Mesenchymal stem cell (in vitro differentiated cells and primary cell): ENCODE measurements at regions not wholly inside any gene's neighbourhood (a gene's known extent, or its start where the extent isn't known, plus 50 kb on each side); places are given as distances from the start of the nearest gene placed in this dataset.

Experiments used
- DNase-seq: peaks from one replicate; pipeline ENCODE4 v3.0.0-alpha.2; 2013
- H2AFZ ChIP-seq: one replicate; pipeline ENCODE4 v1.6.1; 2013; ENCODE audit warnings: low read depth, mild to moderate bottlenecking, control low read depth, inconsistent platforms, low read length, moderate library complexity
- H2AK5ac ChIP-seq: 2 replicates; pipeline ENCODE4 v1.6.1; 2013; ENCODE audit warnings: low read length, moderate library complexity, mild to moderate bottlenecking, inconsistent platforms; ENCODE audit not compliant: severe bottlenecking
- H2BK120ac ChIP-seq: one replicate; pipeline ENCODE4 v1.6.1; 2013; ENCODE audit warnings: low read depth, mild to moderate bottlenecking, inconsistent platforms, low read length, moderate library complexity
- H2BK12ac ChIP-seq, 2 experiments: one replicate each; pipeline ENCODE4 v1.6.1; 2013; ENCODE audit warnings: inconsistent platforms in 2 of 2, low read length in 2 of 2, mild to moderate bottlenecking in 2 of 2, moderate library complexity in 2 of 2, control low read depth in 1 of 2
- H2BK15ac ChIP-seq: one replicate; pipeline ENCODE4 v1.6.1; 2013; ENCODE audit warnings: mild to moderate bottlenecking, low read depth, inconsistent platforms; ENCODE audit not compliant: poor library complexity, severe bottlenecking
- H2BK5ac ChIP-seq: 2 replicates; pipeline ENCODE4 v1.6.1; 2013; ENCODE audit warnings: low read depth, mild to moderate bottlenecking, low read length, control low read depth, inconsistent platforms; ENCODE audit not compliant: poor library complexity, severe bottlenecking
- H3K14ac ChIP-seq, 2 experiments: one replicate each; pipeline ENCODE4 v1.6.1; 2013; ENCODE audit warnings: inconsistent platforms in 2 of 2, low read length in 2 of 2, control low read depth in 1 of 2, mild to moderate bottlenecking in 1 of 2, moderate library complexity in 1 of 2
- H3K18ac ChIP-seq, 2 experiments: one replicate each; pipeline ENCODE4 v1.6.1; 2013; ENCODE audit warnings: inconsistent platforms in 2 of 2, low read length in 2 of 2, control low read depth in 1 of 2, low read depth in 1 of 2, mild to moderate bottlenecking in 1 of 2
- H3K23ac ChIP-seq, 2 experiments: one replicate each; pipeline ENCODE4 v1.6.1; 2013; ENCODE audit warnings: inconsistent platforms in 2 of 2, low read length in 2 of 2, mild to moderate bottlenecking in 2 of 2, moderate library complexity in 2 of 2, control low read depth in 1 of 2
- H3K27ac ChIP-seq: 2 replicates; pipeline ENCODE4 v1.5.1; 2013; ENCODE audit warnings: mild to moderate bottlenecking, moderate library complexity, low read length, control low read depth, inconsistent platforms; ENCODE audit not compliant: poor library complexity, severe bottlenecking
- H3K27me3 ChIP-seq, 2 experiments: 2 replicates each; pipeline versions ENCODE4 v1.6.1 to v1.7.0; 2013; ENCODE audit warnings: low read length in 2 of 2, mild to moderate bottlenecking in 2 of 2, moderate library complexity in 2 of 2, control low read depth in 1 of 2, inconsistent platforms in 1 of 2; ENCODE audit not compliant: control insufficient read depth in 1 of 2, insufficient read depth in 1 of 2
- H3K36me3 ChIP-seq, 2 experiments: 2 replicates each; pipeline versions ENCODE4 v1.6.1 to v1.7.0; 2013; ENCODE audit warnings: low read length in 2 of 2, control low read depth in 1 of 2, inconsistent platforms in 1 of 2, low read depth in 1 of 2, mild to moderate bottlenecking in 1 of 2; ENCODE audit not compliant: insufficient read depth in 2 of 2, control insufficient read depth in 1 of 2
- H3K4ac ChIP-seq, 2 experiments: one replicate each; pipeline ENCODE4 v1.6.1; 2013; ENCODE audit warnings: inconsistent platforms in 2 of 2, low read length in 2 of 2, mild to moderate bottlenecking in 2 of 2, moderate library complexity in 2 of 2, control low read depth in 1 of 2, low read depth in 1 of 2
- H3K4me1 ChIP-seq: 2 replicates; pipeline ENCODE4 v1.6.1; 2013; ENCODE audit warnings: low read depth, low read length, control low read depth; ENCODE audit not compliant: control insufficient read depth, insufficient read depth
- H3K4me2 ChIP-seq: 2 replicates; pipeline ENCODE4 v1.6.1; 2013; ENCODE audit warnings: low read length, mild to moderate bottlenecking, inconsistent platforms; ENCODE audit not compliant: poor library complexity, severe bottlenecking
- H3K4me3 ChIP-seq, 2 experiments: 2 replicates each; pipeline versions ENCODE4 v1.5.1 to v1.7.0; 2013; ENCODE audit warnings: low read length in 2 of 2, mild to moderate bottlenecking in 2 of 2, control low read depth in 1 of 2, low read depth in 1 of 2; ENCODE audit not compliant: insufficient read depth in 1 of 2
- H3K79me1 ChIP-seq: replicated peaks from 2 replicates; pipeline ENCODE4 v1.6.1; 2013; ENCODE audit warnings: mild to moderate bottlenecking, control low read depth, low read length, inconsistent platforms; ENCODE audit not compliant: poor library complexity, severe bottlenecking
- H3K9ac ChIP-seq: 2 replicates; pipeline ENCODE4 v1.7.0; 2013; ENCODE audit warnings: mild to moderate bottlenecking, low read length, moderate library complexity
- H3K9me3 ChIP-seq: 2 replicates; pipeline ENCODE4 v1.7.0; 2013; ENCODE audit warnings: mild to moderate bottlenecking, low read length; ENCODE audit not compliant: control insufficient read depth
- H4K8ac ChIP-seq: one replicate; pipeline ENCODE4 v1.6.1; 2013; ENCODE audit warnings: inconsistent platforms, mild to moderate bottlenecking, low read length, moderate library complexity
- H4K91ac ChIP-seq: one replicate; pipeline ENCODE4 v1.6.1; 2013; ENCODE audit warnings: mild to moderate bottlenecking, low read length, inconsistent platforms
- WGBS: methylation state at CpG from one replicate; pipeline ENCODE4 v1.1.7; 2013; ENCODE audit warnings: mixed read lengths; 5-methylcytosine and 5-hydroxymethylcytosine counted together

GRCh38 chr19:30167976-30168635 lies 204.1 kb upstream of the ZNF536 start:
- H3K4me3 ChIP-seq = no peak overlapping the region
- H3K79me1 ChIP-seq = no peaks in the 10 kb centered on the region
- 86% methylated on average over 13 of the region's 13 CpGs for WGBS
- no peak overlapping the region for H2AK5ac ChIP-seq
- H4K91ac ChIP-seq = no peak overlapping the region
- peaks cover 2% of the 10 kb centered on the region for H3K9me3 ChIP-seq
- no peak overlapping the region for H3K23ac ChIP-seq
- H3K9ac ChIP-seq = no peak overlapping the region
- H2BK120ac ChIP-seq = no peak overlapping the region
- no peak overlapping the region for H3K18ac ChIP-seq
- H2BK5ac ChIP-seq = no peak overlapping the region
- no peak overlapping the region for H2BK15ac ChIP-seq
- H2BK12ac ChIP-seq = no peak overlapping the region
- no peaks in the 10 kb centered on the region for H3K27me3 ChIP-seq
- no peak overlapping the region for H2AFZ ChIP-seq
- H3K4me2 ChIP-seq = no peak overlapping the region
- no peak overlapping the region for H4K8ac ChIP-seq
- no peaks in the 10 kb centered on the region for H3K36me3 ChIP-seq
- DNase-seq = no peak
- H3K14ac ChIP-seq = no peak overlapping the region
- H3K4ac ChIP-seq = no peak overlapping the region
- H3K4me1 ChIP-seq = no peaks in the 10 kb centered on the region
- no peak overlapping the region for H3K27ac ChIP-seq

- Histone ChIP-seq H2BK120ac (no peak overlapping the region), H2BK12ac (no peak overlapping the region), H2BK15ac (no peak overlapping the region), H3K36me3 (no peaks in the 10 kb centered on the region), H2BK5ac (no peak overlapping the region), H3K79me1 (no peaks in the 10 kb centered on the region), H2AFZ (no peak overlapping the region), H4K8ac (no peak overlapping the region), H3K4me3 (no peak overlapping the region), H3K9me3 (peaks cover 2% of the 10 kb centered on the region), H3K4me2 (no peak overlapping the region), H3K18ac (no peak overlapping the region), H3K4me1 (no peaks in the 10 kb centered on the region), H3K4ac (no peak overlapping the region), H2AK5ac (no peak overlapping the region), H3K14ac (no peak overlapping the region), H3K23ac (no peak overlapping the region), H3K27ac (no peak overlapping the region), H3K27me3 (no peaks in the 10 kb centered on the region), H3K9ac (no peak overlapping the region), H4K91ac (no peak overlapping the region)
- 87% methylated on average over 5 of the region's 5 CpGs for WGBS
- no peak for DNase-seq
These were observed 203.4 kb upstream of the ZNF536 start for GRCh38 chr19:30168760-30169159.

GRCh38 chr19:30169196-30169900 lies 202.8 kb upstream of the ZNF536 start:
- Histone ChIP-seq H3K23ac (no peak overlapping the region), H3K27me3 (no peaks in the 10 kb centered on the region), H3K9me3 (peaks cover 2% of the 10 kb centered on the region), H3K9ac (no peak overlapping the region), H3K36me3 (no peaks in the 10 kb centered on the region), H3K14ac (no peak overlapping the region), H3K18ac (no peak overlapping the region), H3K27ac (no peak overlapping the region), H2BK12ac (no peak overlapping the region), H2BK15ac (no peak overlapping the region), H2AK5ac (no peak overlapping the region), H2BK120ac (no peak overlapping the region), H4K8ac (no peak overlapping the region), H2BK5ac (no peak overlapping the region), H3K4me2 (no peak overlapping the region), H4K91ac (no peak overlapping the region), H3K79me1 (no peaks in the 10 kb centered on the region), H3K4me1 (no peaks in the 10 kb centered on the region), H2AFZ (no peak overlapping the region), H3K4me3 (no peak overlapping the region), H3K4ac (no peak overlapping the region)
- 66% methylated on average over 7 of the region's 9 CpGs for WGBS
- DNase-seq = no peak

- H3K4ac ChIP-seq = no peak overlapping the region
- no peaks in the 10 kb centered on the region for H3K27me3 ChIP-seq
- no peak overlapping the region for H4K91ac ChIP-seq
- no peak overlapping the region for H3K9ac ChIP-seq
- no peaks in the 10 kb centered on the region for H3K4me1 ChIP-seq
- peaks cover 2% of the 10 kb centered on the region for H3K9me3 ChIP-seq
- H3K18ac ChIP-seq = no peak overlapping the region
- no peak overlapping the region for H3K27ac ChIP-seq
- no peak overlapping the region for H2AK5ac ChIP-seq
- DNase-seq = no peak
- no peak overlapping the region for H4K8ac ChIP-seq
- no peak overlapping the region for H2BK15ac ChIP-seq
- no peak overlapping the region for H2BK5ac ChIP-seq
- no peak overlapping the region for H3K23ac ChIP-seq
- no peak overlapping the region for H2BK120ac ChIP-seq
- H3K14ac ChIP-seq = no peak overlapping the region
- no peak overlapping the region for H3K4me3 ChIP-seq
- H2AFZ ChIP-seq = no peak overlapping the region
- no peaks in the 10 kb centered on the region for H3K36me3 ChIP-seq
- H3K4me2 ChIP-seq = no peak overlapping the region
- no peaks in the 10 kb centered on the region for H3K79me1 ChIP-seq
- 85% methylated on average over 7 of the region's 7 CpGs for WGBS
- no peak overlapping the region for H2BK12ac ChIP-seq
These were observed 202.1 kb upstream of the ZNF536 start for GRCh38 chr19:30170081-30170480.
